HEK293 (cell line): ENCODE measurements at regions not wholly inside any gene's neighbourhood (a gene's known extent, or its start where the extent isn't known, plus 50 kb on each side); places are given as distances from the start of the nearest gene placed in this dataset.

Experiments
- CTCF ChIP-seq: fragments of 450-650 bp; formaldehyde crosslinking; IDR thresholded peaks from 2 replicates; pipeline ENCODE4 v1.5.1; 2016; ENCODE audit warnings: missing biosample characterization, missing genetic modification characterization
- PATZ1 ChIP-seq: fragments of 450-650 bp; formaldehyde crosslinking; IDR thresholded peaks from 2 replicates; pipeline ENCODE4 v1.5.1; 2016; ENCODE audit warnings: missing biosample characterization, missing genetic modification characterization
- ZBTB1 ChIP-seq: fragments of 450-650 bp; formaldehyde crosslinking; IDR thresholded peaks from 2 replicates; pipeline ENCODE4 v1.5.1; 2016; ENCODE audit warnings: missing biosample characterization, missing genetic modification characterization
- ZNF302 ChIP-seq: fragments of 450-650 bp; formaldehyde crosslinking; IDR thresholded peaks from 2 replicates; pipeline ENCODE4 v1.5.1; 2016; ENCODE audit warnings: missing biosample characterization, missing genetic modification characterization, low read depth

- TF ChIP-seq ZNF302 (tag by site-specific recombination) = no peak
- TF ChIP-seq PATZ1 = no peak
- TF ChIP-seq CTCF (tag by site-specific recombination) = no peak
- TF ChIP-seq ZBTB1 (tag by site-specific recombination) = no peak
Measured at GRCh38 chr4:125243789-125244397, 70.9 kb upstream of the FAT4 start.
